SH-SY5Y (cell line): ENCODE measurements at regions not wholly inside any gene's neighbourhood (a gene's known extent, or its start where the extent isn't known, plus 50 kb on each side); places are given as distances from the start of the nearest gene placed in this dataset.

ENCODE experiments used
- GATA2 ChIP-seq: IDR thresholded peaks from 2 replicates; pipeline ENCODE4 v1.6.1; 2011; ENCODE audit warnings: mild to moderate bottlenecking, low read depth, low read length
- GATA3 ChIP-seq: IDR thresholded peaks from 2 replicates; pipeline ENCODE4 v1.6.1; 2011; ENCODE audit warnings: low read depth, mild to moderate bottlenecking, low read length, moderate library complexity

GRCh38 chr7:12157517-12157916, 53.6 kb upstream of the TMEM106B start:
- TF ChIP-seq GATA2 (no peak), GATA3 (no peak)

DNA sequence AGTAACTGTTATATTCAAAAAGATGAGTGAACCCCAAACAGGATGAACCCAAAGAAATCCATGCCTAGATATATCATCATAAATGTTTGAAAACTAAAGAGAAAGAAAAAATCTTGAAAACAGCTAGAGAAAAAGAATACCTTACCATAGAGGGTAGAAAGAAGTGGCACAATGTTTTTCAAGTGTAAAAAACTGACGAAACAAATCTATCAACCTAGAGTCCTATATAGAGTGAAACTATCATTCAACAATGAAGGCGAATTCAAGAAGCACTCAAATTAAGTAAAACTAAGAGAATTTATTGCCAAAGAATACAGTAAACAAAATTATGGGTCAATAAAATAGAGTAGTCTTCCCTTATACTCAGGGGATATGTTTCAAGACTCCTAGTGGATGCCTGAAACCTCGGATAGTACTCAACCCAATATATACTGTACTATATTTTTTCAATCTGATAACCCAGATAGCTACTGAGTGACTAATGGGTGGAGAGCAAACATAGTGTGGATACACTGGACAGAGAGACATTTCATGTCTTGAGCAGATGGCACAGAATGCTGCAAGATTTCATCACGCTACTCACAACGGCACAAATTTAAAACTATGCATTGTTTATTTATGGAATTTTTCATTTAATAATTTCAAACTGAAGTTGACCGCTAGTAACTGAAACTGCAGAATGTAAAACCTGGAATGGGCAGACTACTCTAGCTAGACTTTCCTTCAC, 52.6 kb upstream of the TMEM106B start:
- TF ChIP-seq GATA3: no peak
- no peak for TF ChIP-seq GATA2

DNA sequence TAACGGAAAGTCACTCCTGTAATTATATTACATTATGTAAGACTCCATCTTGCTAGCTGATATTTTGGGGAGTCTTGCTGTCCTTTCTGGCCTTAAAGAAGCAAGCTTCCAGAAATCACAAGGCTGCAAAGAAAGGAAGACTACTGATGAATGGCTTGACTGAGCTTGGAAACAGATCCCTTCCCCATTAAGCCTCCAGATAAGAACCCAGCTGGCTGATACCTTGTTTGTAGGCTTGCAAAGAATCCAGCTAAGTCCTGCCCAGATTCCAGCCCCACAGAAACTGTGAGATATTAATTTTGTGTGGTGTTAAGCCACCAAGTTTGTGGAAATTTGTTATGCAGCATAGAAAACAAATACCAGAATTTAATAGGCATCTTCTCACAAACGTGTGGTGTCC, 49.9 kb upstream of the TMEM106B start:
- TF ChIP-seq GATA2: no peak
- no peak for TF ChIP-seq GATA3
